Body of pancreas (tissue), 4 donors: ENCODE measurements at regions not wholly inside any gene's neighbourhood (a gene's known extent, or its start where the extent isn't known, plus 50 kb on each side); places are given as distances from the start of the nearest gene placed in this dataset.
"Not testable (repeated sequence)": the region's sequence is repeated elsewhere in the genome, so short reads cannot be mapped to it uniquely, and the experiment has no call there.

Source experiments
- ATAC-seq: fragments of 150-250 bp; one replicate; pipeline ENCODE4 v1.9.1; 2016
- DNase-seq, 4 donors: peaks; one replicate each; pipeline ENCODE4 v3.0.0-alpha.2; 2019
- H3K27ac ChIP-seq, 4 donors: fragments of 200-600 bp; sonication (generic); 1 replicate in 3 of 4; 2 replicates in 1 of 4; pipeline versions ENCODE4 v1.5.1 to v1.6.1; 2016 to 2019; ENCODE audit warnings: mild to moderate bottlenecking in 1 of 4, mixed read lengths in 1 of 4, moderate library complexity in 1 of 4
- H3K27me3 ChIP-seq, 2 donors: fragments of 200-600 bp; sonication (generic); one replicate each; pipeline ENCODE4 v1.6.0; 2016; ENCODE audit warnings: mild to moderate bottlenecking in 1 of 2
- H3K36me3 ChIP-seq, 2 donors: fragments of 200-600 bp; sonication (generic); replicated peaks in 1 of 2; 2 replicates each; pipeline ENCODE4 v1.5.1; 2016; ENCODE audit warnings: low read depth in 2 of 2; ENCODE audit not compliant: insufficient read depth in 1 of 2
- H3K4me1 ChIP-seq: fragments of 200-600 bp; sonication (generic); one replicate; pipeline ENCODE4 v1.6.0; 2016
- H3K4me3 ChIP-seq, 2 donors: fragments of 200-600 bp; sonication (generic); 1 replicate in 1 of 2; 2 replicates in 1 of 2; pipeline ENCODE4 v1.5.1; 2016 to 2019
- H3K9me3 ChIP-seq, 3 donors: fragments of 200-600 bp; sonication (generic); 1 replicate in 2 of 3; 2 replicates in 1 of 3; pipeline ENCODE4 v1.5.1; 2016
- POLR2A ChIP-seq, 3 donors: fragments of 450-650 bp; IDR thresholded peaks; one replicate each; pipeline ENCODE4 v1.6.1; 2016; ENCODE audit warnings: antibody characterized with exemption in 3 of 3, mild to moderate bottlenecking in 2 of 3
- WGBS, 2 donors: methylation state at CpG; one replicate each; pipeline ENCODE4 v1.1.5; 2017; 5-methylcytosine and 5-hydroxymethylcytosine counted together
- intact Hi-C: fragments of 100-400 bp; cut with DNase I; formaldehyde crosslinking; loops from one replicate; pipeline ENCODE4 v1.15.1; 2023
- TF ChIP-seq, protein P1 (sequence below), 7 experiments: fragments of 450-650 bp in 4 of 7; fragments of 200-600 bp in 3 of 7; sonication (generic) in 3 of 7; IDR thresholded peaks; one replicate each; pipeline ENCODE4 v1.5.1; 2016 to 2019; ENCODE audit warnings: antibody characterized with exemption in 7 of 7

DNA sequence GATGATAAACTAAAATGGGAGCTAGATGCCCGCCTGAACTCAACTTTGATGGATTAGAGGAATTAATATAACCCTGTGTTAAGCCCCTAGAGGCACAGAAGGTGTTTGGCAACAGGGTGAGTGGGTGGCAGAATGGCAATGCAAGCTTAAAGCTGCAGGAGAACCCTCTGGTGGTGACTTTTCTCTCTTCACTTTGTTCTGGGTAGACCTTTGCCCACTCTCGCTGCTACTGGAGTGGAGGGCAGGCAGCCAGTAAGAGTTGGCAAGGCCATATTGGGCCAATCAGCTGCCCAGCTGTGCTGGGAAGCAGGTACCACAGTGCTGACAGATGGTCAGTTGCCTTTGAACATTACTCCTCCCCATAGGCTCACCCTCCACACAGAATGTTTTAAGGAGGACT lies 468.2 kb downstream of the MMUT start:
- H3K4me1 ChIP-seq = no peaks in the 10 kb centered on the region
- H3K36me3 ChIP-seq = no peaks in the 10 kb centered on the region
- H3K9me3 ChIP-seq = no peaks in the 10 kb centered on the region
- H3K4me3 ChIP-seq = no peak overlapping the region
- WGBS, 2 donors = 24 to 47% methylated on average over 2 of the region's 2 CpGs
- ATAC-seq (no peak), DNase-seq (peak in 1 of 4 donors; percentile 10)
- no peak overlapping the region for H3K27ac ChIP-seq
- no peaks in the 10 kb centered on the region for H3K27me3 ChIP-seq
- no peak for TF ChIP-seq POLR2A (IDR thresholded peaks at IDR 0.05)
- intact Hi-C loops = no loop called here

DNA sequence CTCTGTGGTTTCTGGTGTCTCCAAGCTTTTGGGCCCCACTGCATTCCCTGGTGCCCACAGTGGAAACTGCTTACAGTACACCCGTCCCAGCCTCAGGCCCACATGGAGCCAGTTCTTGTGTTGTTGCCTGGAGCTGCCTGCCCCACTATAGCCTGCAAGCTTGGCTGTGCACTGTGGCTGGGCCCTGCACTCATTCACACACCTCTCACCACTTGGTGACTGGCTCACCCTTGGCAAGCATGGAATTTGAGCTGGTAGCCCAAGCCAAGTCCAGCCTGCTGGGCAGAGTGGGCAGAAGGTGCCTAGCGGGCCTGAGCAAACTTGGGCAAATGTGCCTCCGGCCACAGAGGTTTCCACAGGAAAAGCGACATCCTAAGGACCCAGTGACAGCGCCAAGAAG lies 472.3 kb downstream of the MMUT start:
- Histone ChIP-seq H3K4me3 (no peak overlapping the region), H3K4me1 (no peaks in the 10 kb centered on the region), H3K27me3 (no peaks in the 10 kb centered on the region), H3K36me3 (no peaks in the 10 kb centered on the region), H3K27ac (no peak overlapping the region), H3K9me3 (no peaks in the 10 kb centered on the region)
- TF ChIP-seq, protein P1, sequence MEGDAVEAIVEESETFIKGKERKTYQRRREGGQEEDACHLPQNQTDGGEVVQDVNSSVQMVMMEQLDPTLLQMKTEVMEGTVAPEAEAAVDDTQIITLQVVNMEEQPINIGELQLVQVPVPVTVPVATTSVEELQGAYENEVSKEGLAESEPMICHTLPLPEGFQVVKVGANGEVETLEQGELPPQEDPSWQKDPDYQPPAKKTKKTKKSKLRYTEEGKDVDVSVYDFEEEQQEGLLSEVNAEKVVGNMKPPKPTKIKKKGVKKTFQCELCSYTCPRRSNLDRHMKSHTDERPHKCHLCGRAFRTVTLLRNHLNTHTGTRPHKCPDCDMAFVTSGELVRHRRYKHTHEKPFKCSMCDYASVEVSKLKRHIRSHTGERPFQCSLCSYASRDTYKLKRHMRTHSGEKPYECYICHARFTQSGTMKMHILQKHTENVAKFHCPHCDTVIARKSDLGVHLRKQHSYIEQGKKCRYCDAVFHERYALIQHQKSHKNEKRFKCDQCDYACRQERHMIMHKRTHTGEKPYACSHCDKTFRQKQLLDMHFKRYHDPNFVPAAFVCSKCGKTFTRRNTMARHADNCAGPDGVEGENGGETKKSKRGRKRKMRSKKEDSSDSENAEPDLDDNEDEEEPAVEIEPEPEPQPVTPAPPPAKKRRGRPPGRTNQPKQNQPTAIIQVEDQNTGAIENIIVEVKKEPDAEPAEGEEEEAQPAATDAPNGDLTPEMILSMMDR (IDR thresholded peaks at IDR 0.05) = no peak
- no peak for TF ChIP-seq POLR2A (IDR thresholded peaks at IDR 0.05)
- intact Hi-C loops = no loop called here
- WGBS, 2 donors = 84 to 87% methylated on average over 5 of the region's 5 CpGs
- DNase-seq (no peak), ATAC-seq (no peak)

GRCh38 chr6:48986845-48987244 lies 476.2 kb downstream of the MMUT start:
- intact Hi-C loops = no loop called here
- no peaks in the 10 kb centered on the region for H3K4me1 ChIP-seq
- no peaks in the 10 kb centered on the region for H3K36me3 ChIP-seq
- no peaks in the 10 kb centered on the region for H3K9me3 ChIP-seq
- TF ChIP-seq POLR2A (IDR thresholded peaks at IDR 0.05) = no peak
- TF ChIP-seq, protein P1 (IDR thresholded peaks at IDR 0.05) = no peak
- H3K4me3 ChIP-seq = no peak overlapping the region
- WGBS, 2 donors = 80 to 88% methylated on average over 4 of the region's 4 CpGs
- ATAC-seq = no peak
- H3K27me3 ChIP-seq = no peaks in the 10 kb centered on the region
- no peak overlapping the region for H3K27ac ChIP-seq
- no peak for DNase-seq

DNA sequence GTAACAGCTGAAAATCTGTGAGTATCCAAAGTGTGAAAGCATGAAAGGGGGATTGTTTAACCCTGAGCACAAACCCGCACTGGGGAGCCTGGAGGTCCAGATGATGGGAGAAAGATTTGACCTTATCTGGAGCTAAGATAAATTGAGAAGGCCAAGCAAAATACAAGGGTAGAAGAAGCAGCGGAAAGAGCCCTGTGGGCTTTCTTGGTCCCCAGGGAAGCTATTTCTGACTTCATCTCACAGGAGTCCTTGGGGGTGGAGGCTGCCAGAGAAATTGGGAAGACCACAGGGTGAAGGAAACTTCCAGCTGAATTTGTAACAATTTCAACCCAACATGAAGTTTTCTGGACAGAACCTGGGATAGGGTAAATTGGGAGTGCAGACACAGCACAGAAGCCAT lies 476.9 kb downstream of the MMUT start:
- Histone ChIP-seq H3K4me3 (no peak overlapping the region), H3K36me3 (no peaks in the 10 kb centered on the region), H3K9me3 (no peaks in the 10 kb centered on the region), H3K27me3 (no peaks in the 10 kb centered on the region), H3K4me1 (no peaks in the 10 kb centered on the region), H3K27ac (no peak overlapping the region)
- intact Hi-C loops = no loop called here
- 38 to 49% methylated on average over 2 of the region's 2 CpGs for WGBS, 2 donors
- TF ChIP-seq, protein P1 (IDR thresholded peaks at IDR 0.05) = no peak
- no peak for TF ChIP-seq POLR2A (IDR thresholded peaks at IDR 0.05)
- no peak for DNase-seq
- no peak for ATAC-seq

GRCh38 chr6:48985025-48985424 lies 478.0 kb downstream of the MMUT start:
- no peaks in the 10 kb centered on the region for H3K9me3 ChIP-seq
- TF ChIP-seq, protein P1 (IDR thresholded peaks at IDR 0.05) = no peak
- TF ChIP-seq POLR2A (IDR thresholded peaks at IDR 0.05) = no peak
- H3K36me3 ChIP-seq = no peaks in the 10 kb centered on the region
- H3K27ac ChIP-seq = no peak overlapping the region
- no peaks in the 10 kb centered on the region for H3K4me1 ChIP-seq
- intact Hi-C loops = no loop called here
- DNase-seq = no peak
- 62 to 65% methylated on average over 6 of the region's 6 CpGs for WGBS, 2 donors
- no peak overlapping the region for H3K4me3 ChIP-seq
- ATAC-seq = no peak
- no peaks in the 10 kb centered on the region for H3K27me3 ChIP-seq

DNA sequence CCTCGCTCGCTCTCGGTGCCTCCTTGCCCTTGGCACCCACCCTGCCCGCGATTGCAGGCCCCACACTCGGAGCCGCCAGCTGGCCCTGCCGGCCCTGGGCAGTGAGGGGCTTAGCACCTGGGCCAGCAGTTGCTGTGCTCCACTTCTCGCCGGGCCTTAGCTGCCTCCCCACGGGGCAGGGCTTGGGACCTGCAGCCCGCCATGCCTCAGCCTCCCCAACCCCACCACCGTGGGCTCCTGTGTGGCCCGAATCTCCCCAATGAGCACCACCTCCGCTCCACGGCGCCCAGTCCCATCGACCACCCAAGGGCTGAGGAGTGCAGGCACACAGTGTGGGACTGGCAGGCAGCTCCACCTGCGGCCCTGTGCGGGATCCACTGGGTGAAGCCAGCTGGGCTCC lies 479.1 kb downstream of the MMUT start:
- H3K4me3 ChIP-seq, H3K36me3 ChIP-seq, H3K27me3 ChIP-seq, H3K27ac ChIP-seq, H3K4me1 ChIP-seq, H3K9me3 ChIP-seq, intact Hi-C loops, ATAC-seq, DNase-seq: not testable (repeated sequence)
- WGBS, 2 donors = 86 to 90% methylated on average over 11 to 13 of the region's 20 CpGs
